ENCODE measurements at regions not wholly inside any gene's neighbourhood (a gene's known extent, or its start where the extent isn't known, plus 50 kb on each side); places are given as distances from the start of the nearest gene placed in this dataset.

GRCh38 chr3:124478830-124479229 is 251.4 kb upstream of the UMPS start:
- Histone ChIP-seq H3K4me2 (no peak overlapping the region), H2AFZ (ENCODE audit: low read depth) (no peak overlapping the region), H3K79me2 (ENCODE audit: insufficient read depth, low read depth) (no peaks in the 10 kb centered on the region), H3K27ac (no peak overlapping the region), H3K36me3 (ENCODE audit: insufficient read depth) (no peaks in the 10 kb centered on the region), H3K4me1 (ENCODE audit: low read depth, poor library complexity, severe bottlenecking) (no peaks in the 10 kb centered on the region), H3K9ac (no peak overlapping the region), H3K4me3 (IDR thresholded peaks at IDR 0.05; ENCODE audit: insufficient read depth, low read depth, low read length) (no peak overlapping the region), H4K20me1 (ENCODE audit: insufficient read depth) (no peaks in the 10 kb centered on the region), H3K27me3 (ENCODE audit: insufficient read depth, low read depth) (no peaks in the 10 kb centered on the region)
- TF ChIP-seq CTCF (conservative IDR thresholded peaks at IDR 0.05; ENCODE audit: low read depth, low read length), result no peak

GRCh38 chr3:124483915-124484470 is 246.3 kb upstream of the UMPS start:
- H3K4me3 ChIP-seq (IDR thresholded peaks at IDR 0.05; ENCODE audit: insufficient read depth, low read depth, low read length), result no peak overlapping the region
- no peaks in the 10 kb centered on the region for H4K20me1 ChIP-seq (ENCODE audit: insufficient read depth)
- no peak overlapping the region for H3K4me2 ChIP-seq
- H3K4me1 ChIP-seq (ENCODE audit: low read depth, poor library complexity, severe bottlenecking), result no peaks in the 10 kb centered on the region
- no peaks in the 10 kb centered on the region for H3K36me3 ChIP-seq (ENCODE audit: insufficient read depth)
- H3K9ac ChIP-seq, result no peak overlapping the region
- no peaks in the 10 kb centered on the region for H3K79me2 ChIP-seq (ENCODE audit: insufficient read depth, low read depth)
- no peak overlapping the region for H2AFZ ChIP-seq (ENCODE audit: low read depth)
- no peaks in the 10 kb centered on the region for H3K27me3 ChIP-seq (ENCODE audit: insufficient read depth, low read depth)
- H3K27ac ChIP-seq, result no peak overlapping the region
- TF ChIP-seq CTCF (conservative IDR thresholded peaks at IDR 0.05; ENCODE audit: low read depth, low read length), result no peak

GRCh38 chr3:124486324-124486723 is 243.9 kb upstream of the UMPS start:
- no peak for TF ChIP-seq CTCF (conservative IDR thresholded peaks at IDR 0.05; ENCODE audit: low read depth, low read length)
- H3K4me3 ChIP-seq (IDR thresholded peaks at IDR 0.05; ENCODE audit: insufficient read depth, low read depth, low read length), result no peak overlapping the region
- H3K4me2 ChIP-seq, result no peak overlapping the region
- H2AFZ ChIP-seq (ENCODE audit: low read depth), result no peak overlapping the region
- no peaks in the 10 kb centered on the region for H3K36me3 ChIP-seq (ENCODE audit: insufficient read depth)
- no peak overlapping the region for H3K9ac ChIP-seq
- no peaks in the 10 kb centered on the region for H4K20me1 ChIP-seq (ENCODE audit: insufficient read depth)
- no peaks in the 10 kb centered on the region for H3K79me2 ChIP-seq (ENCODE audit: insufficient read depth, low read depth)
- no peaks in the 10 kb centered on the region for H3K27me3 ChIP-seq (ENCODE audit: insufficient read depth, low read depth)
- no peaks in the 10 kb centered on the region for H3K4me1 ChIP-seq (ENCODE audit: low read depth, poor library complexity, severe bottlenecking)
- no peak overlapping the region for H3K27ac ChIP-seq

GRCh38 chr3:124489506-124489905 is 240.7 kb upstream of the UMPS start:
- Histone ChIP-seq H3K4me2 (no peak overlapping the region), H3K27me3 (ENCODE audit: insufficient read depth, low read depth) (no peaks in the 10 kb centered on the region), H4K20me1 (ENCODE audit: insufficient read depth) (no peaks in the 10 kb centered on the region), H3K4me3 (IDR thresholded peaks at IDR 0.05; ENCODE audit: insufficient read depth, low read depth, low read length) (no peak overlapping the region), H3K36me3 (ENCODE audit: insufficient read depth) (no peaks in the 10 kb centered on the region), H3K27ac (no peak overlapping the region), H3K9ac (no peak overlapping the region), H3K79me2 (ENCODE audit: insufficient read depth, low read depth) (no peaks in the 10 kb centered on the region), H2AFZ (ENCODE audit: low read depth) (no peak overlapping the region), H3K4me1 (ENCODE audit: low read depth, poor library complexity, severe bottlenecking) (no peaks in the 10 kb centered on the region)
- no peak for TF ChIP-seq CTCF (conservative IDR thresholded peaks at IDR 0.05; ENCODE audit: low read depth, low read length)

Data from KMS-11 (cell line).